Neural progenitor cell (in vitro differentiated cells): ENCODE measurements at regions not wholly inside any gene's neighbourhood (a gene's known extent, or its start where the extent isn't known, plus 50 kb on each side); places are given as distances from the start of the nearest gene placed in this dataset.

ENCODE experiments used
- DNase-seq: peaks from one replicate; pipeline ENCODE4 v3.0.0-alpha.2; 2016; ENCODE audit warnings: low spot score
- H2AFZ ChIP-seq: fragments of 200-600 bp; sonication (generic); replicated peaks from 2 replicates; pipeline ENCODE4 v1.6.1; 2016; ENCODE audit warnings: antibody characterized with exemption
- H3F3A ChIP-seq: fragments of 200-600 bp; sonication (generic); 2 replicates; pipeline ENCODE4 v1.6.1; 2016; ENCODE audit warnings: antibody characterized with exemption, low read depth
- H3K27ac ChIP-seq: fragments of 200-600 bp; sonication (generic); 2 replicates; pipeline ENCODE4 v1.5.1; 2016; ENCODE audit warnings: mild to moderate bottlenecking
- H3K27me3 ChIP-seq: fragments of 200-600 bp; sonication (generic); 2 replicates; pipeline ENCODE4 v1.6.1; 2016; ENCODE audit warnings: mild to moderate bottlenecking, moderate library complexity
- H3K36me3 ChIP-seq: fragments of 200-600 bp; sonication (generic); 2 replicates; pipeline ENCODE4 v1.5.1; 2016
- H3K4me1 ChIP-seq: fragments of 200-600 bp; sonication (generic); 2 replicates; pipeline ENCODE4 v1.6.1; 2016; ENCODE audit warnings: mixed run types
- H3K4me2 ChIP-seq: fragments of 200-600 bp; sonication (generic); 2 replicates; pipeline ENCODE4 v1.6.1; 2016
- H3K4me3 ChIP-seq: fragments of 200-600 bp; sonication (generic); 2 replicates; pipeline ENCODE4 v1.5.1; 2016
- H3K79me2 ChIP-seq: fragments of 200-600 bp; sonication (generic); 2 replicates; pipeline ENCODE4 v1.6.1; 2016; ENCODE audit warnings: low read depth
- H3K9ac ChIP-seq: fragments of 200-600 bp; sonication (generic); 2 replicates; pipeline ENCODE4 v1.6.1; 2016
- H3K9me3 ChIP-seq: fragments of 200-600 bp; sonication (generic); 2 replicates; pipeline ENCODE4 v1.5.1; 2016; ENCODE audit warnings: low read depth
- H4K20me1 ChIP-seq: fragments of 200-600 bp; sonication (generic); 2 replicates; pipeline ENCODE4 v1.6.1; 2016; ENCODE audit warnings: low read depth
- H3K27ac Mint-ChIP-seq: 3 replicates; pipeline ENCODE4 v1.8.0; 2021; ENCODE audit warnings: mixed read lengths
- H3K27me3 Mint-ChIP-seq: 2 replicates; pipeline ENCODE4 v1.8.0; 2022; ENCODE audit warnings: low read depth, mild to moderate bottlenecking, inconsistent platforms, moderate library complexity, mixed read lengths; ENCODE audit not compliant: insufficient read depth
- H3K36me3 Mint-ChIP-seq: 3 replicates; pipeline ENCODE4 v1.8.0; 2021; ENCODE audit warnings: mixed read lengths
- H3K4me1 Mint-ChIP-seq: 3 replicates; pipeline ENCODE4 v1.8.0; 2021; ENCODE audit warnings: mixed read lengths
- H3K4me3 Mint-ChIP-seq: 3 replicates; pipeline ENCODE4 v1.8.0; 2021; ENCODE audit warnings: mild to moderate bottlenecking, moderate library complexity, mixed read lengths
- H3K9me3 Mint-ChIP-seq: 3 replicates; pipeline ENCODE4 v1.8.0; 2020; ENCODE audit warnings: mixed read lengths
- EZH2 ChIP-seq: fragments of 200-600 bp; sonication (generic); IDR thresholded peaks from 2 replicates; pipeline ENCODE4 v1.6.1; 2017; ENCODE audit warnings: antibody characterized with exemption, mild to moderate bottlenecking, moderate library complexity
- EZH2phosphoT487 ChIP-seq: fragments of 200-600 bp; sonication (generic); IDR thresholded peaks from 2 replicates; pipeline ENCODE4 v1.6.1; 2017; ENCODE audit warnings: antibody characterized with exemption
- TF ChIP-seq, protein P1 (sequence below): fragments of 200-600 bp; sonication (generic); IDR thresholded peaks from 2 replicates; pipeline ENCODE4 v1.5.1; 2017; ENCODE audit warnings: antibody characterized with exemption, mild to moderate bottlenecking

DNA sequence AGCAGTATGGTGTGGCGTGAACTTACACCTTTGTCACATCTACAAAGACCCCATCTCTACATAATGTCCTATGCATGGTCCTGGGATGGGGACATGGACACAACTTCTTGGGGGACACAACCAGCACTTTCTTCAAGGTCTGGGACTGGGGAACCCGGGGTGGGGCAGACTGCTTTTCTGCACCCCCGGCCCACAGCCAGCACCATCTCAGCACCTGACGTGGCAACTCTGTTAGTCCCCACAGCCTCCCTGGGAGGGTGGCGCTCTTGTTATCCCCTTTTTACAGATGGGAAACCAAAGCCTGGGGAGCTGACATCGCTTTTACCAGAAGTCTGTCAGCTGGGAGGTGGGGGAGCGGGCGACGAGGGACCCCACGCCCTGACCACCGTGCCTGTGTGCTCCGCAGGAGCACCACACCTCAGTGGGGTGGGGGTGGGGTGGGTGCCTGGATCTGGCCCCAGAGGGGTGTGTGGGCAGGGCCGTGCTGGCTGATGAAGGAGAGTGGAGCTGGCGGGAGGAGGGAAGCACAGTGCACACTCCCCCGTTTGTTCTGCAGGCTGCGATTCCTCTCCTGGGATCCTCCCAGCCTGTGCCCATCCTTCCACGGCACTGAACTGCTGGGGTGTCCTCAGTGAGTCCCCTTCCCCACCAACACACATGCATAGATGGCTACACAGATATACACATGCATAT lies 115.4 kb upstream of the GSE1 start:
- Histone ChIP-seq H3K79me2 (no peaks in the 10 kb centered on the region), H3K27me3 (no peaks in the 10 kb centered on the region), H3K9ac (no peak overlapping the region), H3K4me2 (no peak overlapping the region), H4K20me1 (no peaks in the 10 kb centered on the region), H3K4me1 (peaks cover 7% of the 10 kb centered on the region), H2AFZ (no peak overlapping the region), H3K36me3 (no peaks in the 10 kb centered on the region), H3K9me3 (no peaks in the 10 kb centered on the region), H3K27ac (no peak overlapping the region), H3K4me3 (no peak overlapping the region), H3F3A (peaks cover 7% of the 10 kb centered on the region)
- Mint-ChIP-seq H3K4me1 (peaks cover 40% of the 10 kb centered on the region), H3K9me3 (no peaks in the 10 kb centered on the region), H3K4me3 (no peak overlapping the region), H3K36me3 (no peaks in the 10 kb centered on the region), H3K27me3 (peaks cover 12% of the 10 kb centered on the region), H3K27ac (peak overlapping the region; percentile 68)
- no peak for DNase-seq
- TF ChIP-seq EZH2, result no peak
- TF ChIP-seq, protein P1, sequence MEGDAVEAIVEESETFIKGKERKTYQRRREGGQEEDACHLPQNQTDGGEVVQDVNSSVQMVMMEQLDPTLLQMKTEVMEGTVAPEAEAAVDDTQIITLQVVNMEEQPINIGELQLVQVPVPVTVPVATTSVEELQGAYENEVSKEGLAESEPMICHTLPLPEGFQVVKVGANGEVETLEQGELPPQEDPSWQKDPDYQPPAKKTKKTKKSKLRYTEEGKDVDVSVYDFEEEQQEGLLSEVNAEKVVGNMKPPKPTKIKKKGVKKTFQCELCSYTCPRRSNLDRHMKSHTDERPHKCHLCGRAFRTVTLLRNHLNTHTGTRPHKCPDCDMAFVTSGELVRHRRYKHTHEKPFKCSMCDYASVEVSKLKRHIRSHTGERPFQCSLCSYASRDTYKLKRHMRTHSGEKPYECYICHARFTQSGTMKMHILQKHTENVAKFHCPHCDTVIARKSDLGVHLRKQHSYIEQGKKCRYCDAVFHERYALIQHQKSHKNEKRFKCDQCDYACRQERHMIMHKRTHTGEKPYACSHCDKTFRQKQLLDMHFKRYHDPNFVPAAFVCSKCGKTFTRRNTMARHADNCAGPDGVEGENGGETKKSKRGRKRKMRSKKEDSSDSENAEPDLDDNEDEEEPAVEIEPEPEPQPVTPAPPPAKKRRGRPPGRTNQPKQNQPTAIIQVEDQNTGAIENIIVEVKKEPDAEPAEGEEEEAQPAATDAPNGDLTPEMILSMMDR, result no peak
- TF ChIP-seq EZH2phosphoT487, result no peak

- TF ChIP-seq, protein P1, result no peak
- TF ChIP-seq EZH2 (no peak), EZH2phosphoT487 (no peak)
- Mint-ChIP-seq H3K36me3 (no peaks in the 10 kb centered on the region), H3K4me3 (peak overlapping the region; percentile 72)
Measured at GRCh38 chr16:85498607-85499006, 114.5 kb upstream of the GSE1 start.

DNA sequence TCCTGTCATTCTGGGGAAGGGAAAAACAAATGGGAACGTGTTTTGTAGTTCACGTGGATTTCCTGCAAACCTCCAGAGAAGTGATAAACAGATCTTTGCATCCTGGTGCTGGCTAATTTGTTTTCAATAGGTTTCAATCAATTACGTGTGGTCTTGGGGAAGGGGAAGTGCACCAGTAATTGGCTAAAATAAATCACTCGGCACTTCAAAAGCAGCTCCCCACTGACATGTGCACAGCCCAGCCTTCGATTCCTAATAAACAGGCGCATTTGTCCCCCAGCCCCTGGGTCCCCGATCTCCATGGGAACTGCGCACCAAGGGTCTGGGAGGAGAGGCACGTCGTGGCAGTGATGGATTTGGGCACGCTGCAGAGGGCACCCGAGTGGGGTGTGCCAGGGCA lies 112.9 kb upstream of the GSE1 start:
- DNase-seq, result no peak
- no peaks in the 10 kb centered on the region for H3K9me3 ChIP-seq
- H3K9ac ChIP-seq, result no peak overlapping the region
- peaks cover 7% of the 10 kb centered on the region for H3K4me1 ChIP-seq
- no peaks in the 10 kb centered on the region for H3K27me3 ChIP-seq
- Mint-ChIP-seq H3K27ac (no peak overlapping the region), H3K36me3 (no peaks in the 10 kb centered on the region), H3K4me3 (no peak overlapping the region), H3K4me1 (peaks cover 51% of the 10 kb centered on the region), H3K27me3 (peaks cover 12% of the 10 kb centered on the region), H3K9me3 (no peaks in the 10 kb centered on the region)
- no peak overlapping the region for H3K4me3 ChIP-seq
- TF ChIP-seq EZH2, result no peak
- no peak for TF ChIP-seq EZH2phosphoT487
- TF ChIP-seq, protein P1, result no peak
- H4K20me1 ChIP-seq, result no peaks in the 10 kb centered on the region
- no peaks in the 10 kb centered on the region for H3K79me2 ChIP-seq
- no peak overlapping the region for H2AFZ ChIP-seq
- peaks cover 10% of the 10 kb centered on the region for H3F3A ChIP-seq
- H3K27ac ChIP-seq, result no peak overlapping the region
- no peak overlapping the region for H3K4me2 ChIP-seq
- H3K36me3 ChIP-seq, result no peaks in the 10 kb centered on the region

More at GRCh38 chr16:85498607-85499006, 114.5 kb upstream of the GSE1 start:
- H3K27ac Mint-ChIP-seq, result peak overlapping the region; percentile 44
- Histone ChIP-seq H2AFZ (no peak overlapping the region), H3K79me2 (no peaks in the 10 kb centered on the region), H3K27ac (no peak overlapping the region), H3F3A (peaks cover 7% of the 10 kb centered on the region), H3K27me3 (no peaks in the 10 kb centered on the region), H3K4me1 (peaks cover 7% of the 10 kb centered on the region), H3K36me3 (no peaks in the 10 kb centered on the region), H4K20me1 (no peaks in the 10 kb centered on the region), H3K9ac (no peak overlapping the region), H3K4me3 (no peak overlapping the region), H3K4me2 (no peak overlapping the region), H3K9me3 (no peaks in the 10 kb centered on the region)
- peaks cover 47% of the 10 kb centered on the region for H3K4me1 Mint-ChIP-seq
- no peak for DNase-seq
- H3K9me3 Mint-ChIP-seq, result no peaks in the 10 kb centered on the region
- H3K27me3 Mint-ChIP-seq, result peaks cover 12% of the 10 kb centered on the region
